GM12891 (cell line): ENCODE measurements at regions not wholly inside any gene's neighbourhood (a gene's known extent, or its start where the extent isn't known, plus 50 kb on each side); places are given as distances from the start of the nearest gene placed in this dataset.
"Not testable (repeated sequence)": the region's sequence is repeated elsewhere in the genome, so short reads cannot be mapped to it uniquely, and the experiment has no call there.

Experiments used
- DNase-seq: peaks from one replicate; pipeline ENCODE4 v3.0.0; 2011; ENCODE audit warnings: low spot score; ENCODE audit not compliant: insufficient read length
- FAIRE-seq: peaks from 2 replicates; lab custom pipeline; 2011; peaks lifted over from hg19 to GRCh38; lab: Jason Lieb, UNC
- PAX5 ChIP-seq: IDR thresholded peaks from 2 replicates; pipeline ENCODE4 v1.6.1; 2011; ENCODE audit warnings: low read length, moderate library complexity, mild to moderate bottlenecking; ENCODE audit not compliant: insufficient read depth, severe bottlenecking
- POLR2A ChIP-seq: IDR thresholded peaks from 2 replicates; pipeline ENCODE4 v1.6.1; 2011; ENCODE audit warnings: low read depth, low read length, control low read depth
- POLR2AphosphoS5 ChIP-seq: IDR thresholded peaks from 2 replicates; pipeline ENCODE4 v1.6.1; 2011; ENCODE audit warnings: low read depth, low read length, control low read depth
- POU2F2 ChIP-seq: IDR thresholded peaks from 2 replicates; pipeline ENCODE4 v1.6.1; 2011; ENCODE audit warnings: low read depth, mild to moderate bottlenecking, control low read depth, low read length, moderate library complexity
- SPI1 ChIP-seq: IDR thresholded peaks from 2 replicates; pipeline ENCODE4 v1.6.1; 2011; ENCODE audit warnings: low read depth, low read length, control low read depth
- TAF1 ChIP-seq: IDR thresholded peaks from 2 replicates; pipeline ENCODE4 v1.6.1; 2011; ENCODE audit warnings: low read depth, low read length, control low read depth

GRCh38 chr1:8122160-8122476 is 96.0 kb upstream of the ERRFI1 start:
- FAIRE-seq (no peak), DNase-seq (no peak)
- TF ChIP-seq POLR2AphosphoS5 = no peak

GRCh38 chr1:8121261-8122159 is 95.4 kb upstream of the ERRFI1 start:
- DNase-seq = no peak
- no peak for FAIRE-seq
- TF ChIP-seq POLR2A = no peak
- TF ChIP-seq POU2F2 = no peak
- TF ChIP-seq PAX5 = no peak
- no peak for TF ChIP-seq SPI1
- no peak for TF ChIP-seq TAF1
- TF ChIP-seq POLR2AphosphoS5 = no peak

- TF ChIP-seq TAF1 = no peak
- TF ChIP-seq POLR2AphosphoS5 = no peak
- TF ChIP-seq POU2F2 = no peak
- TF ChIP-seq POLR2A = no peak
- no peak for TF ChIP-seq PAX5
- peak; percentile 46; the same call in 1 of the 2 replicates for TF ChIP-seq SPI1
- FAIRE-seq (no peak), DNase-seq (no peak)
Measured at GRCh38 chr1:8120693-8121260, 94.7 kb upstream of the ERRFI1 start.

- DNase-seq = not testable (repeated sequence)
Measured at GRCh38 chr1:8118736-8119135, 92.6 kb upstream of the ERRFI1 start.

GRCh38 chr1:8118031-8118451 is 91.9 kb upstream of the ERRFI1 start:
- no peak for DNase-seq
- no peak for FAIRE-seq
- no peak for TF ChIP-seq POLR2AphosphoS5
- no peak for TF ChIP-seq POLR2A
- no peak for TF ChIP-seq POU2F2
- no peak for TF ChIP-seq SPI1
- TF ChIP-seq TAF1 = no peak
- TF ChIP-seq PAX5 = no peak

More at GRCh38 chr1:8118736-8119135, 92.6 kb upstream of the ERRFI1 start:
- FAIRE-seq = not testable (repeated sequence)

- no peak for DNase-seq
- TF ChIP-seq POU2F2 (no peak), POLR2AphosphoS5 (no peak), PAX5 (no peak), SPI1 (no peak), TAF1 (no peak), POLR2A (no peak)
- FAIRE-seq = no peak
Measured at GRCh38 chr1:8116894-8117264, 90.8 kb upstream of the ERRFI1 start.

- FAIRE-seq = no peak
- TF ChIP-seq SPI1 = no peak
- TF ChIP-seq POU2F2 = no peak
- TF ChIP-seq POLR2AphosphoS5 = no peak
- no peak for TF ChIP-seq POLR2A
- TF ChIP-seq TAF1 = no peak
- TF ChIP-seq PAX5 = no peak
- DNase-seq = no peak
Measured at GRCh38 chr1:8115769-8116167, 89.7 kb upstream of the ERRFI1 start.

GRCh38 chr1:8115031-8115768 is 89.1 kb upstream of the ERRFI1 start:
- FAIRE-seq = no peak
- TF ChIP-seq SPI1 (no peak), POU2F2 (no peak), PAX5 (no peak), TAF1 (no peak), POLR2A (no peak), POLR2AphosphoS5 (no peak)
- DNase-seq = no peak

GRCh38 chr1:8113262-8114220 is 87.4 kb upstream of the ERRFI1 start:
- FAIRE-seq (no peak), DNase-seq (no peak)
- TF ChIP-seq PAX5 = no peak
- TF ChIP-seq TAF1 = no peak
- no peak for TF ChIP-seq POLR2AphosphoS5
- no peak for TF ChIP-seq SPI1
- TF ChIP-seq POLR2A = no peak
- no peak for TF ChIP-seq POU2F2
